ENCODE measurements at regions not wholly inside any gene's neighbourhood (a gene's known extent, or its start where the extent isn't known, plus 50 kb on each side); places are given as distances from the start of the nearest gene placed in this dataset.

DNA sequence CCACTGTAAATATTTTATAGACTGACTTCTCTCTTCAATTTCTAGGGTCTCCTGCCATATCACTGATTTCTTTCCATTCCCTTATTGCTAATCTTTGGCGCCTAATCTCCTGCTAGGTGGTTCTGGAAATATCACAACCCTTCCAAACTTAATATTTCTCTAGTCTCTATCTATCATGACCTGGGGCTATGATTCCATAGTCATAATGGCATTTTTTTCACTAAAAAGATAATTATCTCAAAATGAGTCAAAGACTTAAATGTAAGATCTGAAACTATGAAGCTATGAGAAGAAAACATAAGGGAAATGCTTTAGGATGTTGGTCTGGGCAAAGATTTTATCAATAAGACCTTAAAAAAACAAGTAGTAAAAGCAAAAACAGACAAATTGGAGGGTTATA lies 74.2 kb downstream of the LEPR start:
- Histone ChIP-seq H3K27me3 (ENCODE audit: low read depth) (no peaks in the 10 kb centered on the region), H3K9me3 (no peaks in the 10 kb centered on the region), H3K4me1 (peaks cover 5% of the 10 kb centered on the region), H3K27ac (no peak overlapping the region), H3K4me3 (no peak overlapping the region), H3K36me3 (no peaks in the 10 kb centered on the region)
- DNase-seq: no peak
- intact Hi-C loops (cut with DNase I): no loop called here
- no peak for ATAC-seq
- TF ChIP-seq, protein P1, sequence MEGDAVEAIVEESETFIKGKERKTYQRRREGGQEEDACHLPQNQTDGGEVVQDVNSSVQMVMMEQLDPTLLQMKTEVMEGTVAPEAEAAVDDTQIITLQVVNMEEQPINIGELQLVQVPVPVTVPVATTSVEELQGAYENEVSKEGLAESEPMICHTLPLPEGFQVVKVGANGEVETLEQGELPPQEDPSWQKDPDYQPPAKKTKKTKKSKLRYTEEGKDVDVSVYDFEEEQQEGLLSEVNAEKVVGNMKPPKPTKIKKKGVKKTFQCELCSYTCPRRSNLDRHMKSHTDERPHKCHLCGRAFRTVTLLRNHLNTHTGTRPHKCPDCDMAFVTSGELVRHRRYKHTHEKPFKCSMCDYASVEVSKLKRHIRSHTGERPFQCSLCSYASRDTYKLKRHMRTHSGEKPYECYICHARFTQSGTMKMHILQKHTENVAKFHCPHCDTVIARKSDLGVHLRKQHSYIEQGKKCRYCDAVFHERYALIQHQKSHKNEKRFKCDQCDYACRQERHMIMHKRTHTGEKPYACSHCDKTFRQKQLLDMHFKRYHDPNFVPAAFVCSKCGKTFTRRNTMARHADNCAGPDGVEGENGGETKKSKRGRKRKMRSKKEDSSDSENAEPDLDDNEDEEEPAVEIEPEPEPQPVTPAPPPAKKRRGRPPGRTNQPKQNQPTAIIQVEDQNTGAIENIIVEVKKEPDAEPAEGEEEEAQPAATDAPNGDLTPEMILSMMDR (IDR thresholded peaks at IDR 0.05): no peak

DNA sequence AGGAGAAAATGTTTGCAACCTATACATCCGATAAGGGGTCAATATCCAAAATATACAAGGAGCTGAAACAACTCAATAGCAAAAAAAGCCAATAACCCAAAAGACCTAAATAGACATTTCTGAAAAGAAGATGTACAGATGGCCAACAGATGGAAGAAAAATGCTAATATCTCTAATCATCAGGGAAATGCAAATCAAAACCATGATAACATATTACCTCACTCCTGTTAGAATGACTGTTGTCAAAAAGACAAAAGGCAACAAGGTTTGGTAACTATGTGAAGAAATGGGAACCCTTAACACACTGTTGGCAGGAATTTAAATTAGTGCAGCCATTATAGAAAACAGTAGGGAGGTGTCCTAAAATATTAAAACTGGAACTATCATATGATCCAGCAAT lies 74.7 kb downstream of the LEPR start:
- H3K4me1 ChIP-seq: peaks cover 5% of the 10 kb centered on the region
- no peaks in the 10 kb centered on the region for H3K36me3 ChIP-seq
- no peak for DNase-seq
- no peaks in the 10 kb centered on the region for H3K9me3 ChIP-seq
- ATAC-seq: no peak
- TF ChIP-seq, protein P1 (IDR thresholded peaks at IDR 0.05): no peak
- H3K27ac ChIP-seq: no peak overlapping the region
- no peak overlapping the region for H3K4me3 ChIP-seq
- intact Hi-C loops (cut with DNase I): no loop called here
- H3K27me3 ChIP-seq (ENCODE audit: low read depth): no peaks in the 10 kb centered on the region

DNA sequence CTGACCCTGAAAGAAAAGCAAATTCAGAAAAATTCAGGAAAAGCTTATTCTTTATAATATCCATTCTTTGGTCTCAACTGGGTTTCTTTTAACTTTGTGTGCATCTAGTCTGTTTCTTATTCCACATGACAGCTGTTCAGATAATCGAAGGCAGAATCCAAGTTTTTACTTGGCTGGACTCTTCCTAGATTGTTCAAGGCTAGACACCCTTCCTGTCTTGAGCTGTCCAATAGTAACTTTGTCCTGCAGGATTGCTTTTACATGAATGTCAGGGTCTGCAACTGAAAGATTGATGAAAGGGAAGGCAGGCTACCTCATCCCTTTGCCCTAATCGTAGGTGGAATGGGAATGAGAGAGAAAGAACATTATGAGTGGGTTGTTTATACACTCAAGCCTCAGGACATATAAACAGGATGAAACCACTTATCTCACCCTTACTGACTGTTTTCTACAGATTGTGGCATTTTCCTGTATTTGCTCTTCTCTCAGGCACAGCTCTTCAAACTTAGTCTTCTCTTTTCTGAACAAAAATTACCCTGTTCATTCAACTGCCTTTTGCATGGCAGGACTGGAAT lies 76.9 kb downstream of the LEPR start:
- no peak for ATAC-seq
- H3K27me3 ChIP-seq (ENCODE audit: low read depth): no peaks in the 10 kb centered on the region
- TF ChIP-seq, protein P1 (IDR thresholded peaks at IDR 0.05): no peak
- H3K36me3 ChIP-seq: no peaks in the 10 kb centered on the region
- no peaks in the 10 kb centered on the region for H3K9me3 ChIP-seq
- DNase-seq: no peak
- peaks cover 5% of the 10 kb centered on the region for H3K4me1 ChIP-seq
- no peak overlapping the region for H3K4me3 ChIP-seq
- H3K27ac ChIP-seq: no peak overlapping the region
- intact Hi-C loops (cut with DNase I): no loop called here

GRCh38 chr1:65503427-65503826 lies 83.0 kb downstream of the LEPR start:
- Histone ChIP-seq H3K27ac (no peak overlapping the region), H3K36me3 (no peaks in the 10 kb centered on the region), H3K4me1 (no peaks in the 10 kb centered on the region), H3K27me3 (ENCODE audit: low read depth) (no peaks in the 10 kb centered on the region), H3K9me3 (no peaks in the 10 kb centered on the region), H3K4me3 (no peak overlapping the region)
- TF ChIP-seq, protein P1 (IDR thresholded peaks at IDR 0.05): no peak
- ATAC-seq: no peak
- intact Hi-C loops (cut with DNase I): no loop called here
- DNase-seq: no peak

GRCh38 chr1:65504263-65504662 lies 83.8 kb downstream of the LEPR start:
- no peak for ATAC-seq
- TF ChIP-seq, protein P1 (IDR thresholded peaks at IDR 0.05): no peak
- Histone ChIP-seq H3K27me3 (ENCODE audit: low read depth) (no peaks in the 10 kb centered on the region), H3K4me3 (no peak overlapping the region), H3K4me1 (no peaks in the 10 kb centered on the region), H3K27ac (no peak overlapping the region), H3K36me3 (no peaks in the 10 kb centered on the region), H3K9me3 (no peaks in the 10 kb centered on the region)
- no peak for DNase-seq
- intact Hi-C loops (cut with DNase I): no loop called here
